ENCODE measurements at regions not wholly inside any gene's neighbourhood (a gene's known extent, or its start where the extent isn't known, plus 50 kb on each side); places are given as distances from the start of the nearest gene placed in this dataset.
A peak's percentile ranks its signal among the peaks of the same experiment; 100 is the strongest.

- DNase-seq (no peak), ATAC-seq (no peak)
- H3K4me1 ChIP-seq: peaks cover 0 to 23% (median 1%) of the 10 kb centered on the region in 12 donors
- TF ChIP-seq CTCF (IDR thresholded peaks at IDR 0.05): no peak
- no peak for TF ChIP-seq POLR2A (IDR thresholded peaks at IDR 0.05)
- peaks cover 0 to 11% (median 0%) of the 10 kb centered on the region in 12 donors for H3K9me3 ChIP-seq
- no peaks in the 10 kb centered on the region for H3K27me3 ChIP-seq
- H3K36me3 ChIP-seq: no peaks in the 10 kb centered on the region
- intact Hi-C loops (cut with DNase I): loop anchor here in 1 of 10 donors (5.0 to 10.0 kb wide), 2 partner anchors 35 to 332 kb away; partner anchors contain the start of genes HSF2BP and RRP1B
- H3K27ac ChIP-seq: peak overlapping the region in 1 of 12 donors; percentile 75
- no peak overlapping the region for H3K4me3 ChIP-seq
- WGBS, 4 donors: 92 to 96% (median 94%) methylated on average over 15 to 17 of the region's 17 CpGs
Observed at GRCh38 chr21:43322311-43322710, 104.6 kb downstream of the SIK1 start.

- H3K27ac ChIP-seq: no peak overlapping the region
- no peaks in the 10 kb centered on the region for H3K36me3 ChIP-seq
- no peak for TF ChIP-seq POLR2A (IDR thresholded peaks at IDR 0.05)
- TF ChIP-seq CTCF (IDR thresholded peaks at IDR 0.05): no peak
- WGBS, 4 donors: 93 to 98% (median 97%) methylated on average over 6 to 9 of the region's 9 CpGs
- peaks cover 0 to 23% (median 1%) of the 10 kb centered on the region in 12 donors for H3K4me1 ChIP-seq
- H3K4me3 ChIP-seq: no peak overlapping the region
- DNase-seq: peak in 1 of 5 donors; percentile 40
- peaks cover 0 to 13% (median 0%) of the 10 kb centered on the region in 12 donors for H3K9me3 ChIP-seq
- intact Hi-C loops (cut with DNase I): loop anchor here in 2 of 10 donors (2.0 to 10.0 kb wide), 3 partner anchors 25 to 333 kb away; partner anchors contain the start of genes HSF2BP (in 1 of the 2) and RRP1B (in 1 of the 2)
- no peak for ATAC-seq
- H3K27me3 ChIP-seq: no peaks in the 10 kb centered on the region
Observed at GRCh38 chr21:43321611-43322010, 105.3 kb downstream of the SIK1 start.

GRCh38 chr21:43321111-43321510, 105.8 kb downstream of the SIK1 start:
- Histone ChIP-seq H3K4me1 (peaks cover 0 to 23% (median 1%) of the 10 kb centered on the region in 12 donors), H3K27ac (no peak overlapping the region), H3K36me3 (no peaks in the 10 kb centered on the region), H3K4me3 (no peak overlapping the region), H3K27me3 (no peaks in the 10 kb centered on the region), H3K9me3 (peaks cover 0 to 13% (median 0%) of the 10 kb centered on the region in 12 donors)
- TF ChIP-seq POLR2A (IDR thresholded peaks at IDR 0.05): no peak
- no peak for TF ChIP-seq CTCF (IDR thresholded peaks at IDR 0.05)
- DNase-seq: peak in 1 of 5 donors; percentile 44
- ATAC-seq: no peak
- WGBS, 4 donors: 86 to 98% (median 90%) methylated on average over 5 of the region's 5 CpGs
- intact Hi-C loops (cut with DNase I): loop anchor here in 2 of 10 donors (2.0 to 10.0 kb wide), 3 partner anchors 24 to 334 kb away; partner anchors contain the start of genes HSF2BP (in 1 of the 2) and RRP1B (in 1 of the 2)

GRCh38 chr21:43320526-43320925, 106.4 kb downstream of the SIK1 start:
- Histone ChIP-seq H3K4me3 (no peak overlapping the region), H3K4me1 (peaks cover 0 to 23% (median 1%) of the 10 kb centered on the region in 12 donors), H3K27ac (peak overlapping the region in 2 of 12 donors; percentile 51 to 64), H3K27me3 (no peaks in the 10 kb centered on the region), H3K36me3 (no peaks in the 10 kb centered on the region), H3K9me3 (peaks cover 0 to 13% (median 0%) of the 10 kb centered on the region in 12 donors)
- WGBS, 4 donors: 97 to 99% (median 97%) methylated on average over 5 of the region's 5 CpGs
- no peak for TF ChIP-seq CTCF (IDR thresholded peaks at IDR 0.05)
- intact Hi-C loops (cut with DNase I): loop anchor here in 2 of 10 donors (2.0 to 10.0 kb wide), 3 partner anchors 24 to 334 kb away; partner anchors contain the start of genes HSF2BP (in 1 of the 2) and RRP1B (in 1 of the 2)
- ATAC-seq (no peak), DNase-seq (no peak)
